Brain microvascular endothelial cell (primary cell): ENCODE measurements at regions not wholly inside any gene's neighbourhood (a gene's known extent, or its start where the extent isn't known, plus 50 kb on each side); places are given as distances from the start of the nearest gene placed in this dataset.

ENCODE experiments used
- DNase-seq: peaks from one replicate; pipeline ENCODE4 v3.0.0-alpha.2; 2020
- H3K27ac ChIP-seq: fragments of 250-450 bp; sonication (Bioruptor Pico); 2 replicates; pipeline ENCODE4 v1.5.1; 2020; ENCODE audit warnings: mild to moderate bottlenecking, moderate library complexity
- H3K27me3 ChIP-seq: fragments of 250-450 bp; sonication (Bioruptor Pico); replicated peaks from 2 replicates; pipeline ENCODE4 v1.5.1; 2020; ENCODE audit warnings: mild to moderate bottlenecking
- H3K36me3 ChIP-seq: fragments of 250-450 bp; sonication (Bioruptor Pico); replicated peaks from 2 replicates; pipeline ENCODE4 v1.5.1; 2020; ENCODE audit warnings: mild to moderate bottlenecking
- H3K4me3 ChIP-seq: 2 replicates; pipeline ENCODE4 v1.5.1; 2011; ENCODE audit warnings: low read depth, mild to moderate bottlenecking, control low read depth, low read length, moderate library complexity
- in situ Hi-C: cut with HindIII; loops from 2 replicates; pipeline ENCODE4 v1.10.0; 2017; ENCODE audit warnings: low sequenced_read_pairs, low pct_ligation_motif_present
- TF ChIP-seq, protein P1 (sequence below): IDR thresholded peaks from 2 replicates; pipeline ENCODE4 v1.5.1; 2011; ENCODE audit warnings: low read depth, mild to moderate bottlenecking, moderate library complexity, low read length, control low read depth, inconsistent platforms; ENCODE audit errors: missing control alignments

DNA sequence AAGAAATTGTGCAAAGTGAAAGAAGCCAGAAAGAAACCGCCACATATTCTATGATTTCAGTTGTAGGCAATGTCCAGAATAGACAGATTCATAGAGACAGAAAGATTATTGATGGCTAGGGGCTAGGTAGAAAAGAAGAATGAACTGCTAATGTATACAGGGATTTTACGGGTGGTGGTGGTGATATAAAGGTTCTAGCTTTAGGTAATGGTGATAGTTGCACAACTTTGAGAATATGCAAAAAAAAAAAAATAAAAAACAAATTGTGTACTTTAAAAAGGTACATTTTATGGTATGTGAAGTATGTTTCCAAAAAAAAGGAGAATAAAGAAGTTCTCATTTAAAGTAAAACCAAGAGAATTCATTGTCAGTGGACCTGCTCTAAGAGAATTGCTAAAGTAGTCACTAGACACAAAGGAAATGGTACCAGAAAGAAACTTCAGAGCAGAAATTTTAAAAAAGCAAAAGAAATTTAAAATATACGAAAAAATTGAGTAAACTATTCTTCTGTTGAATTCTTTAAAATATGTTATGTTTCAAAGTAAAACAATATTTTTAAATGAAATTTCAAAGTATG lies 680.1 kb downstream of the UQCRFS1 start:
- no peak for DNase-seq
- Histone ChIP-seq H3K27me3 (no peaks in the 10 kb centered on the region), H3K36me3 (no peaks in the 10 kb centered on the region), H3K4me3 (no peak overlapping the region), H3K27ac (no peak overlapping the region)
- in situ Hi-C loops, result no loop called here
- TF ChIP-seq, protein P1, sequence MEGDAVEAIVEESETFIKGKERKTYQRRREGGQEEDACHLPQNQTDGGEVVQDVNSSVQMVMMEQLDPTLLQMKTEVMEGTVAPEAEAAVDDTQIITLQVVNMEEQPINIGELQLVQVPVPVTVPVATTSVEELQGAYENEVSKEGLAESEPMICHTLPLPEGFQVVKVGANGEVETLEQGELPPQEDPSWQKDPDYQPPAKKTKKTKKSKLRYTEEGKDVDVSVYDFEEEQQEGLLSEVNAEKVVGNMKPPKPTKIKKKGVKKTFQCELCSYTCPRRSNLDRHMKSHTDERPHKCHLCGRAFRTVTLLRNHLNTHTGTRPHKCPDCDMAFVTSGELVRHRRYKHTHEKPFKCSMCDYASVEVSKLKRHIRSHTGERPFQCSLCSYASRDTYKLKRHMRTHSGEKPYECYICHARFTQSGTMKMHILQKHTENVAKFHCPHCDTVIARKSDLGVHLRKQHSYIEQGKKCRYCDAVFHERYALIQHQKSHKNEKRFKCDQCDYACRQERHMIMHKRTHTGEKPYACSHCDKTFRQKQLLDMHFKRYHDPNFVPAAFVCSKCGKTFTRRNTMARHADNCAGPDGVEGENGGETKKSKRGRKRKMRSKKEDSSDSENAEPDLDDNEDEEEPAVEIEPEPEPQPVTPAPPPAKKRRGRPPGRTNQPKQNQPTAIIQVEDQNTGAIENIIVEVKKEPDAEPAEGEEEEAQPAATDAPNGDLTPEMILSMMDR, result no peak

DNA sequence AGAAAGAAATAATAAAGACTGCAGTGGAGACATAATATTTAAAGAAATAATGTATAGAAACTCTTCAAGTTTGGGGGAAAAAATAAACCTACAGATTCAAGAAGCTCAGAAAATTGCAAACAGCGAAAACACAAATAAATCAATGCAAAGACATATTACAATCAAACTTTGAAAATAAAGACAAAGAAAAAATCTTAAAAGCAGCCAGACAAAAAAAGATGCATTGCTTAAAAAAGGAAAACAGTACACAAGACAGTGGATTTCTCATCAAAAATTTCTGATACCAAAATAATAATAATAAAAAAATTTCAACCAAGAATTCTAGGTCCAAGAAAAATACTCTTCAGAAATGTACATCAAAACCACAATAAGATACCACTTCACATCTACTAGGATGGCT lies 681.0 kb downstream of the UQCRFS1 start:
- in situ Hi-C loops, result no loop called here
- no peak overlapping the region for H3K4me3 ChIP-seq
- no peaks in the 10 kb centered on the region for H3K27me3 ChIP-seq
- TF ChIP-seq, protein P1, result no peak
- DNase-seq, result no peak
- no peak overlapping the region for H3K27ac ChIP-seq
- no peaks in the 10 kb centered on the region for H3K36me3 ChIP-seq

DNA sequence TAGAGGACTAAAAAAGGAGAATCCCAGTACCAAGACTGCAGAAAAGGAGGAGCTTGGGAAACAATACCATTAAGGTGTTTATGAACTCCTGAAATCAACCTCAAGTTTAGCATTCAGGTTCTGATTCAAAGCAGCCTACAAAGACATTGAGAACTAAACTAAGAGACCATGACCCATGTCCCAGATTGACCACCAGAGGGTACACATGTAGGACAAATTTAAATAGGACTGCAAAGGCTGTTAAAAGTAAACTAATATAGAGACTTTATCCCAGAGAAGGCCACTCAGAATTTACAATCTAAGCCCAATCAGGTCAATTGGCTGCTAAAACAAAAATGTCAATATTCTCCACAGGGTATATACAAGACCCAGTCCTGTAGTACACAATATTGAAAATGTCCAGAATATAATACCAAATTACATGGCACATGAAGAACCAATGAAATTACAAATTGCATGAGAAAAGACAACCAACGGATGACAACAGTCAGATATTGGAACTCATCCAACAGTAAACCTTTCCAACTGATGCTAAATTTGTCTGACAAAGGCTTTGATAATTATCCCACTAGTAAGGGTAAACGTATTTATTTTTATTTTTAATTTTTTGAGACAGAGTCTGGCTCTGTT lies 682.4 kb downstream of the UQCRFS1 start:
- no peaks in the 10 kb centered on the region for H3K36me3 ChIP-seq
- no peaks in the 10 kb centered on the region for H3K27me3 ChIP-seq
- TF ChIP-seq, protein P1, result no peak
- no peak overlapping the region for H3K4me3 ChIP-seq
- no peak for DNase-seq
- H3K27ac ChIP-seq, result no peak overlapping the region
- in situ Hi-C loops, result no loop called here

DNA sequence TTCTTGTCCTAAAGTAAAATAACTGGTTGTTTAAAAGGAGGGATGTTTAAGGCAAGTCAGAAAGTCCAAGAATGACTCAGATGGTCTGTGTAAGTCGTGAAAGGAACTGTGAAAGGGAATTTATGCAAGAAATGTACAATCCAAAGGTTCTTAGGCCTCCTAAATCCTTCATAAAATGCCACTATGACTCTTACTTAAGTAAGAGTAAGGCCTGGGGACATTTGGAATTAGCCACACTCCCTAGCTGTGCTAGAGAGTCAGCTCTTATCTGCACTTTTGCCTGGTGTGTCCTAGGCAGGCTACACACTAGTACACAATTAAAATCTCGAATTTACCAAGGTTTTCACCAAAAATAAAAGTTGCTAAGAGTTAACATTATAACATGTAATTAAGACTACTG lies 686.9 kb downstream of the UQCRFS1 start:
- H3K4me3 ChIP-seq, result no peak overlapping the region
- in situ Hi-C loops, result no loop called here
- TF ChIP-seq, protein P1, result no peak

DNA sequence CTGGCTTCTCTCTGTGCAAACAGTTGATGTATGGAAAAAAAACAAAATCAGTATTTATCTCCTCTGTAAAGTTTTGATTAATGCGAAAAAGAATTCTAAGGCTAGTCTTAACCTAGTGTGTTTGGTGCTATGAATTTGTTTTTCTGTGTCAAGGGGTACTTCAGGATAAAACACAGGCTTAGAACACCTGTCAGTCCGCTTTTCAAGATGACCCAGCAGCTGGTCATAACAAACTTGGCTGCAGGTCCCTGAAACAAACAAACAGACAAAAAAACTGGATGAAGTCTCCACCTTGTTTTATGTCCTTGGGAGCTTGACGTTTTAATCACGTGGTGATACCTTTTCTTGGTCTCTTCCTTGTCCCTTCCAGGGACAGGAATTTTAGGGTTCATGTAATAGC lies 689.3 kb downstream of the UQCRFS1 start:
- no peak for DNase-seq
- TF ChIP-seq, protein P1, result no peak
- Histone ChIP-seq H3K27me3 (no peaks in the 10 kb centered on the region), H3K36me3 (no peaks in the 10 kb centered on the region), H3K4me3 (no peak overlapping the region), H3K27ac (no peak overlapping the region)
- in situ Hi-C loops, result no loop called here

More for the DNA sequence above, 686.9 kb downstream of the UQCRFS1 start:
- no peak for DNase-seq
- no peaks in the 10 kb centered on the region for H3K36me3 ChIP-seq
- no peak overlapping the region for H3K27ac ChIP-seq
- no peaks in the 10 kb centered on the region for H3K27me3 ChIP-seq

DNA sequence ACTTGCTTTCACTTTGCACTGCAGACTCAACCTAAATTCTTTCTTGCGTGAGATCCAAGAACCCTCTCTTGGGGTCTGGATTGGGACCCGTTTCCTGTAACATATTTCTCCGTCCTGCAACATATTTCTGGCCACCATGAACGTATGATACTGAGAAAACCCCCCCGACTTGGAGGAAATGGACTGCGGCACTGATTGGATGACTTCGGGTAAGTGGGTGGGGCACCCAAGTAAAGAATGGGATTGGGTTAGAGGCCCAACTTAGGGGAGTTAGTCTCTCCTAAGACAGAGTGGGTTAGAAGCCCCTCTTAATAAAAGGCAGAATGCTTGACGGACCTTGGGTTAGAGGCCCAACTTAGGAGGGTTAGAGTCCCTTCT lies 690.4 kb downstream of the UQCRFS1 start:
- DNase-seq, result no peak
- Histone ChIP-seq H3K27me3 (no peaks in the 10 kb centered on the region), H3K36me3 (no peaks in the 10 kb centered on the region), H3K27ac (no peak overlapping the region), H3K4me3 (no peak overlapping the region)
- in situ Hi-C loops, result no loop called here
- TF ChIP-seq, protein P1, result no peak
